HepG2 (cell line): ENCODE measurements at regions not wholly inside any gene's neighbourhood (a gene's known extent, or its start where the extent isn't known, plus 50 kb on each side); places are given as distances from the start of the nearest gene placed in this dataset.

Experiments used
- ELF3 ChIP-seq: IDR thresholded peaks from 2 replicates; pipeline ENCODE4 v1.6.1; 2016; ENCODE audit warnings: missing genetic modification reagents, missing compliant biosample characterization
- HMG20A ChIP-seq: IDR thresholded peaks from 2 replicates; pipeline ENCODE4 v1.6.1; 2016; ENCODE audit warnings: borderline replicate concordance
- MYNN ChIP-seq: sonication (generic); formaldehyde crosslinking; IDR thresholded peaks from 2 replicates; pipeline ENCODE4 v1.4.0; 2020; ENCODE audit warnings: mild to moderate bottlenecking, low read depth, missing genetic modification reagents
- POLR2AphosphoS5 ChIP-seq: IDR thresholded peaks from 2 replicates; pipeline ENCODE4 v1.6.1; 2012; ENCODE audit warnings: low read depth, low read length
- ZBTB21 ChIP-seq: sonication (generic); formaldehyde crosslinking; IDR thresholded peaks from 2 replicates; pipeline ENCODE4 v1.4.0; 2020; ENCODE audit warnings: missing genetic modification reagents
- ZHX2 ChIP-seq, 2 experiments: sonication (generic) in 1 of 2; formaldehyde crosslinking in 1 of 2; IDR thresholded peaks; 2 replicates each; pipeline versions ENCODE4 v1.6.1 to v1.9.0; 2014 to 2022; ENCODE audit warnings: antibody characterized with exemption in 1 of 2, borderline replicate concordance in 1 of 2, inconsistent platforms in 1 of 2, low read depth in 1 of 2, missing genetic modification reagents in 1 of 2
- ZNF280D ChIP-seq: sonication (generic); formaldehyde crosslinking; IDR thresholded peaks from 2 replicates; pipeline ENCODE4 v1.5.1; 2020; ENCODE audit warnings: mild to moderate bottlenecking, missing genetic modification reagents
- ZNF446 ChIP-seq: sonication (generic); formaldehyde crosslinking; IDR thresholded peaks from 2 replicates; pipeline ENCODE4 v1.5.0; 2020; ENCODE audit warnings: mild to moderate bottlenecking, missing genetic modification reagents
- ZNF570 ChIP-seq: sonication (generic); formaldehyde crosslinking; IDR thresholded peaks from 2 replicates; pipeline ENCODE4 v1.4.0; 2020; ENCODE audit warnings: mild to moderate bottlenecking, missing genetic modification reagents, borderline replicate concordance
- ZNF75D ChIP-seq: sonication (generic); formaldehyde crosslinking; IDR thresholded peaks from 2 replicates; pipeline ENCODE4 v1.8.1; 2023; ENCODE audit warnings: missing genetic modification reagents, mild to moderate bottlenecking, borderline replicate concordance

DNA sequence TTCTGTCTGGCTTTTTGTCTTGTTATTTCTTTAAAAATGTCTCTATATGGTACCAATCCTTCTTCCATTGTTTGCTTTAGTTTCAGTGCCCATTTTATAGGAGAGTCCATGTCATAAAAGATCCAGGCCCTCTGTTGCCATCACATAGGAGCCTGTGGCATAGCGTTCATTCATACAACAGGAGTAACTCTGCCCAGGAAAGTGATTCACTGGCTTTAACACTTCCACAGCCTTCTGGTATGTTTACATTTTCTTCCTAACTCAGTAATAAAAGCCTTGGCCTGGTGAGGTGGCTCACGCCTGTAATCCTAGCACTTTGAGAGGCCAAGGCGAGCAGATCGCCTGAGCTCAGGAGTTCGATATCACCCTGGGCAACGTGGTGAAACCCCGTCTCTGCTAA is 519.3 kb upstream of the PTGER4 start (continued):
- TF ChIP-seq ZHX2 (IDR thresholded peaks at IDR 0.05; ENCODE audit: low read depth) (no peak), ZHX2 (CRISPR knock-in tag; IDR thresholded peaks at IDR 0.05; ENCODE audit: borderline replicate concordance) (no peak), ZNF280D (CRISPR knock-in tag) (no peak), ZNF446 (CRISPR knock-in tag) (no peak), HMG20A (CRISPR knock-in tag) (no peak), MYNN (CRISPR knock-in tag) (no peak), ZNF570 (CRISPR knock-in tag) (no peak), POLR2AphosphoS5 (no peak), ELF3 (CRISPR knock-in tag) (no peak), ZNF75D (CRISPR knock-in tag) (no peak), ZBTB21 (CRISPR knock-in tag) (no peak)
- TF ChIP-seq, all 625 proteins: peak for 0
